RWPE2 (cell line): ENCODE measurements at regions not wholly inside any gene's neighbourhood (a gene's known extent, or its start where the extent isn't known, plus 50 kb on each side); places are given as distances from the start of the nearest gene placed in this dataset.
"Not testable (repeated sequence)": the region's sequence is repeated elsewhere in the genome, so short reads cannot be mapped to it uniquely, and the experiment has no call there.

ENCODE experiments used
- ATAC-seq: fragments of 200-7000 bp; cut with Tn5 transposase; 3 replicates; pipeline ENCODE4 v1.9.1; 2021; ENCODE audit warnings: low read depth
- DNase-seq: peaks from one replicate; pipeline ENCODE4 v3.0.0-alpha.2; 2020; ENCODE audit warnings: low spot score
- H3K27ac ChIP-seq: fragments of 450-650 bp; 2 replicates; pipeline ENCODE4 v1.5.1; 2017; ENCODE audit warnings: mild to moderate bottlenecking; ENCODE audit not compliant: poor library complexity, severe bottlenecking
- H3K27me3 ChIP-seq: fragments of 250-450 bp; sonication (Bioruptor Pico); 2 replicates; pipeline ENCODE4 v1.5.1; 2021; ENCODE audit warnings: mild to moderate bottlenecking, moderate library complexity; ENCODE audit not compliant: insufficient read depth, poor library complexity, severe bottlenecking
- H3K36me3 ChIP-seq: fragments of 250-450 bp; sonication (Bioruptor Pico); 2 replicates; pipeline ENCODE4 v1.5.1; 2020; ENCODE audit warnings: low read depth, mild to moderate bottlenecking, moderate library complexity
- H3K4me1 ChIP-seq: fragments of 250-450 bp; sonication (Bioruptor Pico); 2 replicates; pipeline ENCODE4 v1.5.1; 2021; ENCODE audit warnings: mild to moderate bottlenecking, moderate library complexity; ENCODE audit not compliant: insufficient read depth, poor library complexity, severe bottlenecking
- H3K4me3 ChIP-seq: fragments of 250-450 bp; sonication (Bioruptor Pico); 2 replicates; pipeline ENCODE4 v1.5.1; 2021; ENCODE audit warnings: mild to moderate bottlenecking, moderate library complexity; ENCODE audit not compliant: severe bottlenecking
- H3K9me3 ChIP-seq: fragments of 250-450 bp; sonication (Bioruptor Pico); 2 replicates; pipeline ENCODE4 v1.5.1; 2021; ENCODE audit warnings: mild to moderate bottlenecking, moderate library complexity; ENCODE audit not compliant: severe bottlenecking
- CTCF ChIP-seq: fragments of 450-650 bp; IDR thresholded peaks from one replicate; pipeline ENCODE4 v1.5.1; 2017; ENCODE audit warnings: mild to moderate bottlenecking, moderate library complexity; ENCODE audit not compliant: poor library complexity, severe bottlenecking

- ATAC-seq, result no peak
- Histone ChIP-seq H3K9me3 (no peaks in the 10 kb centered on the region), H3K27ac (no peak overlapping the region), H3K4me1 (no peaks in the 10 kb centered on the region), H3K4me3 (no peak overlapping the region), H3K36me3 (no peaks in the 10 kb centered on the region), H3K27me3 (no peaks in the 10 kb centered on the region)
- no peak for DNase-seq
- no peak for TF ChIP-seq CTCF
Measured at GRCh38 chr6:23775127-23775526, 350.9 kb upstream of the NRSN1 start.

- Histone ChIP-seq H3K9me3 (no peaks in the 10 kb centered on the region), H3K4me1 (no peaks in the 10 kb centered on the region), H3K36me3 (no peaks in the 10 kb centered on the region), H3K27ac (no peak overlapping the region), H3K27me3 (no peaks in the 10 kb centered on the region), H3K4me3 (no peak overlapping the region)
- ATAC-seq, result no peak
- DNase-seq, result no peak
- TF ChIP-seq CTCF, result no peak
Measured at GRCh38 chr6:23783901-23784300, 342.1 kb upstream of the NRSN1 start.

- Histone ChIP-seq H3K27me3 (no peaks in the 10 kb centered on the region), H3K9me3 (no peaks in the 10 kb centered on the region), H3K27ac (no peak overlapping the region), H3K4me1 (no peaks in the 10 kb centered on the region), H3K4me3 (no peak overlapping the region), H3K36me3 (no peaks in the 10 kb centered on the region)
- TF ChIP-seq CTCF, result no peak
- no peak for ATAC-seq
- no peak for DNase-seq
Measured at GRCh38 chr6:23784301-23784919, 341.6 kb upstream of the NRSN1 start.

- H3K9me3 ChIP-seq, result no peaks in the 10 kb centered on the region
- no peaks in the 10 kb centered on the region for H3K36me3 ChIP-seq
- H3K4me1 ChIP-seq, result no peaks in the 10 kb centered on the region
- DNase-seq, result no peak
- H3K27ac ChIP-seq, result no peak overlapping the region
- no peak for ATAC-seq
- TF ChIP-seq CTCF, result no peak
- no peaks in the 10 kb centered on the region for H3K27me3 ChIP-seq
- no peak overlapping the region for H3K4me3 ChIP-seq
Measured at GRCh38 chr6:23790756-23791155, 335.3 kb upstream of the NRSN1 start.

GRCh38 chr6:23797041-23797440 is 329.0 kb upstream of the NRSN1 start:
- Histone ChIP-seq H3K27me3 (no peaks in the 10 kb centered on the region), H3K9me3 (no peaks in the 10 kb centered on the region), H3K4me3 (no peak overlapping the region), H3K4me1 (no peaks in the 10 kb centered on the region), H3K27ac (no peak overlapping the region), H3K36me3 (no peaks in the 10 kb centered on the region)
- TF ChIP-seq CTCF, result no peak
- DNase-seq, result no peak
- no peak for ATAC-seq

GRCh38 chr6:23804289-23804688 is 321.7 kb upstream of the NRSN1 start:
- not testable (repeated sequence) for H3K27ac ChIP-seq, H3K27me3 ChIP-seq, H3K4me3 ChIP-seq, ATAC-seq, H3K4me1 ChIP-seq, H3K9me3 ChIP-seq, DNase-seq, H3K36me3 ChIP-seq

GRCh38 chr6:23821141-23821540 is 304.9 kb upstream of the NRSN1 start:
- DNase-seq, H3K27ac ChIP-seq, H3K27me3 ChIP-seq, ATAC-seq, H3K4me1 ChIP-seq, H3K36me3 ChIP-seq, H3K9me3 ChIP-seq, H3K4me3 ChIP-seq: not testable (repeated sequence)
